T1000 (cell line): ENCODE measurements at regions not wholly inside any gene's neighbourhood (a gene's known extent, or its start where the extent isn't known, plus 50 kb on each side); places are given as distances from the start of the nearest gene placed in this dataset.

ENCODE experiments used
- DNase-seq: peaks from one replicate; lab custom pipeline; 2025; ENCODE audit warnings: mixed read lengths; lab: John Stamatoyannopoulos, UW

- DNase-seq, result no peak
Observed at GRCh38 chr7:42617806-42618457, 293.9 kb downstream of the C7orf25 start.

GRCh38 chr7:42617071-42617765, 294.7 kb downstream of the C7orf25 start:
- no peak for DNase-seq

GRCh38 chr7:42614636-42615035, 297.2 kb downstream of the C7orf25 start:
- no peak for DNase-seq

- no peak for DNase-seq
Observed at GRCh38 chr7:42611961-42612360, 299.9 kb downstream of the C7orf25 start.

GRCh38 chr7:42611289-42611928, 300.5 kb downstream of the C7orf25 start:
- no peak for DNase-seq

GRCh38 chr7:42606193-42606905, 305.5 kb downstream of the C7orf25 start:
- no peak for DNase-seq

- no peak for DNase-seq
Observed at GRCh38 chr7:42605406-42606192, 306.3 kb downstream of the C7orf25 start.

- DNase-seq, result no peak
Observed at GRCh38 chr7:42603496-42603895, 308.4 kb downstream of the C7orf25 start.

- DNase-seq, result no peak
Observed at GRCh38 chr7:42597300-42597699, 314.6 kb downstream of the C7orf25 start.

GRCh38 chr7:42596737-42597136, 315.1 kb downstream of the C7orf25 start:
- DNase-seq, result no peak

- no peak for DNase-seq
Observed at GRCh38 chr7:42593860-42594259, 318.0 kb downstream of the C7orf25 start.

- DNase-seq, result no peak
Observed at GRCh38 chr7:42590771-42591310, 321.0 kb downstream of the C7orf25 start.

GRCh38 chr7:42588876-42589275, 323.0 kb downstream of the C7orf25 start:
- DNase-seq, result no peak

- DNase-seq, result no peak
Observed at GRCh38 chr7:42587806-42588205, 324.1 kb downstream of the C7orf25 start.

GRCh38 chr7:42580061-42580460, 331.8 kb downstream of the C7orf25 start:
- no peak for DNase-seq

GRCh38 chr7:42575171-42575570, 336.7 kb downstream of the C7orf25 start:
- no peak for DNase-seq

- DNase-seq, result no peak
Observed at GRCh38 chr7:42574685-42575084, 337.2 kb downstream of the C7orf25 start.

GRCh38 chr7:42573881-42574672, 337.1 kb upstream of the GLI3 start:
- no peak for DNase-seq

GRCh38 chr7:42572561-42572960, 335.6 kb upstream of the GLI3 start:
- DNase-seq, result no peak

- no peak for DNase-seq
Observed at GRCh38 chr7:42572056-42572455, 335.0 kb upstream of the GLI3 start.

- DNase-seq, result no peak
Observed at GRCh38 chr7:42570944-42571343, 333.9 kb upstream of the GLI3 start.
